LNCaP clone FGC (cell line): ENCODE measurements at regions not wholly inside any gene's neighbourhood (a gene's known extent, or its start where the extent isn't known, plus 50 kb on each side); places are given as distances from the start of the nearest gene placed in this dataset.

Experiments used
- DNase-seq: peaks from one replicate; pipeline ENCODE4 v3.0.0-alpha.2; 2011; ENCODE audit warnings: low read depth
- H3K4me3 ChIP-seq: 2 replicates; pipeline ENCODE4 v1.5.1; 2011; ENCODE audit warnings: mild to moderate bottlenecking, low read depth, low read length, control low read depth
- CTCF ChIP-seq: IDR thresholded peaks from 2 replicates; pipeline ENCODE4 v1.5.1; 2012; ENCODE audit warnings: mild to moderate bottlenecking; ENCODE audit not compliant: control insufficient read depth, insufficient read depth; ENCODE audit errors: extremely low read depth

- no peak overlapping the region for H3K4me3 ChIP-seq
- TF ChIP-seq CTCF = no peak
- no peak for DNase-seq
Observed at GRCh38 chr10:78568620-78569019, 500.1 kb upstream of the ZMIZ1 start.

GRCh38 chr10:78570633-78571235 is 498.0 kb upstream of the ZMIZ1 start:
- no peak for TF ChIP-seq CTCF
- H3K4me3 ChIP-seq = no peak overlapping the region
- no peak for DNase-seq

- H3K4me3 ChIP-seq = no peak overlapping the region
- no peak for TF ChIP-seq CTCF
- no peak for DNase-seq
Observed at GRCh38 chr10:78571286-78571685, 497.5 kb upstream of the ZMIZ1 start.

GRCh38 chr10:78571891-78572290 is 496.9 kb upstream of the ZMIZ1 start:
- no peak for DNase-seq
- no peak overlapping the region for H3K4me3 ChIP-seq
- TF ChIP-seq CTCF = no peak

GRCh38 chr10:78572565-78572964 is 496.2 kb upstream of the ZMIZ1 start:
- no peak for DNase-seq
- TF ChIP-seq CTCF = no peak
- H3K4me3 ChIP-seq = no peak overlapping the region

- H3K4me3 ChIP-seq = no peak overlapping the region
- DNase-seq = no peak
- no peak for TF ChIP-seq CTCF
Observed at GRCh38 chr10:78574547-78574946, 494.2 kb upstream of the ZMIZ1 start.

- TF ChIP-seq CTCF = no peak
- no peak overlapping the region for H3K4me3 ChIP-seq
- no peak for DNase-seq
Observed at GRCh38 chr10:78575400-78575799, 493.4 kb upstream of the ZMIZ1 start.
